CD4-positive, alpha-beta T cell (primary cell): ENCODE measurements at regions not wholly inside any gene's neighbourhood (a gene's known extent, or its start where the extent isn't known, plus 50 kb on each side); places are given as distances from the start of the nearest gene placed in this dataset.

ENCODE experiments used
- ATAC-seq: fragments of 200-7000 bp; cut with Tn5 transposase; one replicate; pipeline ENCODE4 v1.10.0; 2022; ENCODE audit warnings: mild to moderate bottlenecking; ENCODE audit not compliant: poor library complexity
- CTCF ChIA-PET: fragments of 350-600 bp; sonication (Branson Sonifier 250); formaldehyde crosslinking; loops from one replicate; lab custom pipeline; 2021; ENCODE audit warnings: antibody characterized with exemption, inconsistent platforms; lab: Charles Lee
- POLR2A ChIA-PET: fragments of 350-600 bp; sonication (Branson Sonifier 250); formaldehyde crosslinking; loops from one replicate; lab custom pipeline; 2021; ENCODE audit warnings: antibody characterized with exemption, inconsistent platforms; lab: Charles Lee
- DNase-seq, 14 experiments: peaks; one replicate each; pipeline ENCODE4 v3.0.0-alpha.2; 2013 to 2020; ENCODE audit warnings: mixed read lengths in 2 of 14
- H3K27ac ChIP-seq, 2 donors: one replicate each; pipeline versions ENCODE4 v1.5.1 to v1.7.0; 2013; ENCODE audit warnings: low read length in 2 of 2, low read depth in 1 of 2, mild to moderate bottlenecking in 1 of 2
- H3K27me3 ChIP-seq, 2 experiments: 1 replicate in 1 of 2; 2 replicates in 1 of 2; pipeline versions ENCODE4 v1.6.1 to v1.7.0; 2013; ENCODE audit warnings: low read length in 2 of 2, control low read depth in 1 of 2, mild to moderate bottlenecking in 1 of 2, moderate library complexity in 1 of 2; ENCODE audit not compliant: insufficient read depth in 2 of 2, control insufficient read depth in 1 of 2
- H3K36me3 ChIP-seq: one replicate; pipeline ENCODE4 v1.6.1; 2013; ENCODE audit warnings: low read length, control low read depth; ENCODE audit not compliant: insufficient read depth
- H3K4me1 ChIP-seq: one replicate; pipeline ENCODE4 v1.6.1; 2013; ENCODE audit warnings: low read length, control low read depth; ENCODE audit not compliant: insufficient read depth
- H3K4me3 ChIP-seq: one replicate; pipeline ENCODE4 v1.5.1; 2013; ENCODE audit warnings: mild to moderate bottlenecking, low read length, moderate library complexity
- H3K9me3 ChIP-seq, 2 experiments: 1 replicate in 1 of 2; 2 replicates in 1 of 2; pipeline versions ENCODE4 v1.6.1 to v1.7.0; 2013; ENCODE audit warnings: low read length in 2 of 2, mild to moderate bottlenecking in 2 of 2, control low read depth in 1 of 2, moderate library complexity in 1 of 2; ENCODE audit not compliant: control insufficient read depth in 1 of 2, insufficient read depth in 1 of 2
- H3K27ac Mint-ChIP-seq: one replicate; pipeline ENCODE4 v1.8.0; 2020; ENCODE audit warnings: mixed read lengths
- H3K27me3 Mint-ChIP-seq: one replicate; pipeline ENCODE4 v1.8.0; 2021; ENCODE audit warnings: mixed read lengths
- H3K36me3 Mint-ChIP-seq: one replicate; pipeline ENCODE4 v1.8.0; 2021; ENCODE audit warnings: low read depth, mixed read lengths
- H3K4me1 Mint-ChIP-seq: one replicate; pipeline ENCODE4 v1.8.0; 2021; ENCODE audit warnings: low read depth, mixed read lengths
- H3K4me3 Mint-ChIP-seq: one replicate; pipeline ENCODE4 v1.8.0; 2020; ENCODE audit warnings: mild to moderate bottlenecking, mixed read lengths
- H3K9me3 Mint-ChIP-seq: one replicate; pipeline ENCODE4 v1.8.0; 2020; ENCODE audit warnings: mixed read lengths
- intact Hi-C, 2 experiments: fragments of 100-400 bp; cut with DNase I in 1 of 2; cut with micrococcal nuclease in 1 of 2; formaldehyde crosslinking; loops; one replicate each; pipeline versions ENCODE4 v1.15.1 to v1.9.0; 2023 to 2025; cut with DNase I, micrococcal nuclease
- TF ChIP-seq, protein P1 (sequence below): fragments of 200-600 bp; IDR thresholded peaks from one replicate; pipeline ENCODE4 v1.8.0; 2022; ENCODE audit warnings: antibody characterized with exemption, mild to moderate bottlenecking

- H3K4me1 Mint-ChIP-seq: peaks cover 4% of the 10 kb centered on the region
- H3K4me3 Mint-ChIP-seq: no peak overlapping the region
- ATAC-seq (no peak), DNase-seq (no peak)
- no peaks in the 10 kb centered on the region for H3K36me3 Mint-ChIP-seq
- intact Hi-C loops: no loop called here
- Histone ChIP-seq H3K9me3 (no peaks in the 10 kb centered on the region), H3K4me3 (no peak overlapping the region), H3K4me1 (no peaks in the 10 kb centered on the region), H3K27me3 (no peaks in the 10 kb centered on the region), H3K36me3 (no peaks in the 10 kb centered on the region), H3K27ac (no peak overlapping the region)
- CTCF ChIA-PET: no interaction called here
- TF ChIP-seq, protein P1, sequence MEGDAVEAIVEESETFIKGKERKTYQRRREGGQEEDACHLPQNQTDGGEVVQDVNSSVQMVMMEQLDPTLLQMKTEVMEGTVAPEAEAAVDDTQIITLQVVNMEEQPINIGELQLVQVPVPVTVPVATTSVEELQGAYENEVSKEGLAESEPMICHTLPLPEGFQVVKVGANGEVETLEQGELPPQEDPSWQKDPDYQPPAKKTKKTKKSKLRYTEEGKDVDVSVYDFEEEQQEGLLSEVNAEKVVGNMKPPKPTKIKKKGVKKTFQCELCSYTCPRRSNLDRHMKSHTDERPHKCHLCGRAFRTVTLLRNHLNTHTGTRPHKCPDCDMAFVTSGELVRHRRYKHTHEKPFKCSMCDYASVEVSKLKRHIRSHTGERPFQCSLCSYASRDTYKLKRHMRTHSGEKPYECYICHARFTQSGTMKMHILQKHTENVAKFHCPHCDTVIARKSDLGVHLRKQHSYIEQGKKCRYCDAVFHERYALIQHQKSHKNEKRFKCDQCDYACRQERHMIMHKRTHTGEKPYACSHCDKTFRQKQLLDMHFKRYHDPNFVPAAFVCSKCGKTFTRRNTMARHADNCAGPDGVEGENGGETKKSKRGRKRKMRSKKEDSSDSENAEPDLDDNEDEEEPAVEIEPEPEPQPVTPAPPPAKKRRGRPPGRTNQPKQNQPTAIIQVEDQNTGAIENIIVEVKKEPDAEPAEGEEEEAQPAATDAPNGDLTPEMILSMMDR: no peak
- no peaks in the 10 kb centered on the region for H3K27me3 Mint-ChIP-seq
- no peaks in the 10 kb centered on the region for H3K9me3 Mint-ChIP-seq
- no peak overlapping the region for H3K27ac Mint-ChIP-seq
- POLR2A ChIA-PET: no interaction called here
These were observed 114.4 kb downstream of the ZFP36L2 start for GRCh38 chr2:43111788-43112554.

DNA sequence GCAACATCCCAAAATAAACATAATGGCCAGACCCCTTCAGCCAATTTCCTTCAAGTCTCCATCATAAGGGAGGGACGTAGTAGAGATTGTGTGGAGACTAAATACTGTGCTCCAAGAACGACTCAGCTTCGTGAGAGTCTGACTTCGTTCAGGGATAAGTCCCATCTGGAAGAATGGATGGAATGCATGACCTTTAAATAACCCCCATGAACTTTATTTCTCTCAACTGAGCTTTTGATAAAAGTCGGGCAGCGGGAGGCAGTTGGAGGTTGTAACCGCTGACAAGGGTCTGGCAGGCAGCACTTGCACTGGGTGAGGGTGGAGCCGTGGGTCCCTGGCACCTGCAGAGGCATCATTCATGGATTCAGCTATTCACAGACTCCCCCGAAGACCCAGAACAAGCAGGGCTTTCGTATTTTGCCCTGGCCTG lies 115.9 kb downstream of the ZFP36L2 start:
- DNase-seq (no peak), ATAC-seq (no peak)
- Histone ChIP-seq H3K9me3 (no peaks in the 10 kb centered on the region), H3K27ac (no peak overlapping the region), H3K27me3 (no peaks in the 10 kb centered on the region), H3K4me3 (no peak overlapping the region), H3K36me3 (no peaks in the 10 kb centered on the region), H3K4me1 (peaks cover 4% of the 10 kb centered on the region)
- no peaks in the 10 kb centered on the region for H3K27me3 Mint-ChIP-seq
- intact Hi-C loops: no loop called here
- H3K4me3 Mint-ChIP-seq: no peak overlapping the region
- ChIA-PET POLR2A (no interaction called here), CTCF (interaction anchor here (0.7 to 1.1 kb wide), 2 partner anchors 16 to 30 kb away, joined by 3 read pairs; no protein-coding TSS in a partner anchor)
- no peaks in the 10 kb centered on the region for H3K9me3 Mint-ChIP-seq
- no peak overlapping the region for H3K27ac Mint-ChIP-seq
- no peaks in the 10 kb centered on the region for H3K36me3 Mint-ChIP-seq
- H3K4me1 Mint-ChIP-seq: peaks cover 4% of the 10 kb centered on the region
- TF ChIP-seq, protein P1: no peak

- Histone ChIP-seq H3K36me3 (no peaks in the 10 kb centered on the region), H3K4me3 (no peak overlapping the region), H3K27ac (no peak overlapping the region), H3K27me3 (no peaks in the 10 kb centered on the region), H3K9me3 (peaks cover 0 to 6% of the 10 kb centered on the region in 2 experiments), H3K4me1 (peaks cover 7% of the 10 kb centered on the region)
- Mint-ChIP-seq H3K36me3 (no peaks in the 10 kb centered on the region), H3K27ac (no peak overlapping the region), H3K4me1 (peaks cover 4% of the 10 kb centered on the region), H3K9me3 (no peaks in the 10 kb centered on the region), H3K4me3 (no peak overlapping the region), H3K27me3 (no peaks in the 10 kb centered on the region)
- DNase-seq (peak in 3 of 14 experiments; percentile 17 to 48 (median 43)), ATAC-seq (no peak)
- ChIA-PET CTCF (no interaction called here), POLR2A (no interaction called here)
- TF ChIP-seq, protein P1: no peak
- intact Hi-C loops: no loop called here
These were observed 117.1 kb downstream of the ZFP36L2 start for GRCh38 chr2:43109261-43109743.
